ENCODE measurements at regions not wholly inside any gene's neighbourhood (a gene's known extent, or its start where the extent isn't known, plus 50 kb on each side); places are given as distances from the start of the nearest gene placed in this dataset.
"Not testable (repeated sequence)": the region's sequence is repeated elsewhere in the genome, so short reads cannot be mapped to it uniquely, and the experiment has no call there.

- no peak for FAIRE-seq
Observed at GRCh38 chr15:70522323-70522966, 240.9 kb downstream of the UACA start.

GRCh38 chr15:70521576-70522322, 241.6 kb downstream of the UACA start:
- no peak for FAIRE-seq

GRCh38 chr15:70519616-70520015, 243.7 kb downstream of the UACA start:
- FAIRE-seq: no peak

- no peak for FAIRE-seq
Observed at GRCh38 chr15:70519004-70519365, 244.4 kb downstream of the UACA start.

- no peak for FAIRE-seq
Observed at GRCh38 chr15:70518201-70519003, 245.0 kb downstream of the UACA start.

GRCh38 chr15:70517194-70517590, 246.2 kb downstream of the UACA start:
- FAIRE-seq: no peak

GRCh38 chr15:70516408-70517193, 246.8 kb downstream of the UACA start:
- FAIRE-seq: no peak

- no peak for FAIRE-seq
Observed at GRCh38 chr15:70514251-70514650, 249.1 kb downstream of the UACA start.

GRCh38 chr15:70513819-70514218, 249.5 kb downstream of the UACA start:
- no peak for FAIRE-seq

GRCh38 chr15:70512772-70513362, 250.5 kb downstream of the UACA start:
- no peak for FAIRE-seq

- FAIRE-seq: not testable (repeated sequence)
Observed at GRCh38 chr15:70511972-70512587, 251.3 kb downstream of the UACA start.

- FAIRE-seq: no peak
Observed at GRCh38 chr15:70510433-70510832, 252.9 kb downstream of the UACA start.

GRCh38 chr15:70509731-70510143, 253.6 kb downstream of the UACA start:
- no peak for FAIRE-seq

- FAIRE-seq: no peak
Observed at GRCh38 chr15:70509282-70509662, 254.1 kb downstream of the UACA start.

- FAIRE-seq: no peak
Observed at GRCh38 chr15:70508561-70509281, 254.6 kb downstream of the UACA start.

GRCh38 chr15:70507772-70508371, 255.5 kb downstream of the UACA start:
- FAIRE-seq: no peak

- FAIRE-seq: no peak
Observed at GRCh38 chr15:70505936-70506912, 257.1 kb downstream of the UACA start.

- no peak for FAIRE-seq
Observed at GRCh38 chr15:70505411-70505919, 257.9 kb downstream of the UACA start.

- no peak for FAIRE-seq
Observed at GRCh38 chr15:70504988-70505387, 258.4 kb downstream of the UACA start.
